DND-41 (cell line): ENCODE measurements at regions not wholly inside any gene's neighbourhood (a gene's known extent, or its start where the extent isn't known, plus 50 kb on each side); places are given as distances from the start of the nearest gene placed in this dataset.

Experiments
- EZH2 ChIP-seq: IDR thresholded peaks from 3 replicates; pipeline ENCODE4 v1.6.1; 2012; ENCODE audit warnings: borderline replicate concordance, low read depth, mild to moderate bottlenecking, moderate library complexity, low read length, inconsistent platforms; ENCODE audit not compliant: severe bottlenecking
- TF ChIP-seq, protein P1 (sequence below): IDR thresholded peaks from 2 replicates; pipeline ENCODE4 v1.5.1; 2012; ENCODE audit warnings: borderline replicate concordance, low read length, moderate library complexity, mild to moderate bottlenecking; ENCODE audit not compliant: poor library complexity, severe bottlenecking; ENCODE audit errors: extremely low read depth

DNA sequence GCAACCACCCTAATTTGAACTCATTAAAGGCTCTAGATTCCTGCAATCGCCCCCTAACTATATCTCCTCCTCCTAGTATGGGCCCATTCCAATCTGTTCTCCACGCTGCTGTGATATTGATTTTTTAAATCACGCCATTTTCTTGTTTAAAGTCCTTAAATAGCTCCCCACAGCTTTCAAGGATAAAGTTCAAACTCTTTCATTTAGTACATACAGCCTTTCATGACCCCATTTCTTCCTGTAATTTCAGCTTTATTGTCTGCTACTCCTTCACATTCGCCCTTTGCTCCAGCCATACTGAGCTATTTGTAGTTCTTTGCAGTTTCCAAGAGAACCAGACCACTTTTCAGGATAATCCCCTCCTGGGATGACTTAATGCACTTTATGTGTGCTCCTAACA, 118.5 kb downstream of the GC start:
- TF ChIP-seq, protein P1, sequence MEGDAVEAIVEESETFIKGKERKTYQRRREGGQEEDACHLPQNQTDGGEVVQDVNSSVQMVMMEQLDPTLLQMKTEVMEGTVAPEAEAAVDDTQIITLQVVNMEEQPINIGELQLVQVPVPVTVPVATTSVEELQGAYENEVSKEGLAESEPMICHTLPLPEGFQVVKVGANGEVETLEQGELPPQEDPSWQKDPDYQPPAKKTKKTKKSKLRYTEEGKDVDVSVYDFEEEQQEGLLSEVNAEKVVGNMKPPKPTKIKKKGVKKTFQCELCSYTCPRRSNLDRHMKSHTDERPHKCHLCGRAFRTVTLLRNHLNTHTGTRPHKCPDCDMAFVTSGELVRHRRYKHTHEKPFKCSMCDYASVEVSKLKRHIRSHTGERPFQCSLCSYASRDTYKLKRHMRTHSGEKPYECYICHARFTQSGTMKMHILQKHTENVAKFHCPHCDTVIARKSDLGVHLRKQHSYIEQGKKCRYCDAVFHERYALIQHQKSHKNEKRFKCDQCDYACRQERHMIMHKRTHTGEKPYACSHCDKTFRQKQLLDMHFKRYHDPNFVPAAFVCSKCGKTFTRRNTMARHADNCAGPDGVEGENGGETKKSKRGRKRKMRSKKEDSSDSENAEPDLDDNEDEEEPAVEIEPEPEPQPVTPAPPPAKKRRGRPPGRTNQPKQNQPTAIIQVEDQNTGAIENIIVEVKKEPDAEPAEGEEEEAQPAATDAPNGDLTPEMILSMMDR = no peak
- TF ChIP-seq EZH2 = no peak
